Esophagus muscularis mucosa (tissue), 3 donors: ENCODE measurements at regions not wholly inside any gene's neighbourhood (a gene's known extent, or its start where the extent isn't known, plus 50 kb on each side); places are given as distances from the start of the nearest gene placed in this dataset.

Experiments
- POLR2A ChIP-seq: fragments of 450-650 bp; IDR thresholded peaks from one replicate; pipeline ENCODE4 v1.6.1; 2017; ENCODE audit warnings: antibody characterized with exemption, moderate library complexity, mild to moderate bottlenecking, low read depth
- POLR2AphosphoS5 ChIP-seq, 2 donors: sonication (generic); formaldehyde crosslinking; IDR thresholded peaks; one replicate each; pipeline ENCODE4 v1.6.1; 2017; ENCODE audit warnings: antibody characterized with exemption in 2 of 2
- TF ChIP-seq, protein P1 (sequence below), 3 experiments: fragments of 200-600 bp in 2 of 3; fragments of 450-650 bp in 1 of 3; sonication (generic) in 2 of 3; IDR thresholded peaks; one replicate each; pipeline ENCODE4 v1.5.1; 2017 to 2019; ENCODE audit warnings: antibody characterized with exemption in 3 of 3, mild to moderate bottlenecking in 2 of 3, moderate library complexity in 1 of 3

DNA sequence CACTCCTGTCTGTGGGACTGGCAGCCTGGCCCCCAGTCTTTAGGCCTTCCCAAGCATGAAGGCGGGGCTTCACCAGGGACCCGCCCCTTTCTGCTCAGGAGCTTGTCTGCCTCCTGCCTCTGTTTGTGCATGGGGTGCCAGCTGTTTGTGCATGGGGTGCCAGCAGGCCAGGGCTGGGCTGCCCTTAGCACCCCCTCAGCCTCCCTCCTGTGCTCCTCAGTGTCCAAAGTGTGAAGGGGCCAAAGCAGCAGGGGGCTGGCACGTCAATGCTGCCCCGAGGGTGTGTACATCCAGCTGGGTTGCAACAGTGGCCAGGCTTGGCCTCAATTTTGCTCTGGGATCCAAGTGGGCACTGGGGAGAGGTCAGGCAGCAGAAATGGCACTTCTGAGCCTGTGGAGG is 298.0 kb upstream of the GALNT5 start:
- TF ChIP-seq, protein P1, sequence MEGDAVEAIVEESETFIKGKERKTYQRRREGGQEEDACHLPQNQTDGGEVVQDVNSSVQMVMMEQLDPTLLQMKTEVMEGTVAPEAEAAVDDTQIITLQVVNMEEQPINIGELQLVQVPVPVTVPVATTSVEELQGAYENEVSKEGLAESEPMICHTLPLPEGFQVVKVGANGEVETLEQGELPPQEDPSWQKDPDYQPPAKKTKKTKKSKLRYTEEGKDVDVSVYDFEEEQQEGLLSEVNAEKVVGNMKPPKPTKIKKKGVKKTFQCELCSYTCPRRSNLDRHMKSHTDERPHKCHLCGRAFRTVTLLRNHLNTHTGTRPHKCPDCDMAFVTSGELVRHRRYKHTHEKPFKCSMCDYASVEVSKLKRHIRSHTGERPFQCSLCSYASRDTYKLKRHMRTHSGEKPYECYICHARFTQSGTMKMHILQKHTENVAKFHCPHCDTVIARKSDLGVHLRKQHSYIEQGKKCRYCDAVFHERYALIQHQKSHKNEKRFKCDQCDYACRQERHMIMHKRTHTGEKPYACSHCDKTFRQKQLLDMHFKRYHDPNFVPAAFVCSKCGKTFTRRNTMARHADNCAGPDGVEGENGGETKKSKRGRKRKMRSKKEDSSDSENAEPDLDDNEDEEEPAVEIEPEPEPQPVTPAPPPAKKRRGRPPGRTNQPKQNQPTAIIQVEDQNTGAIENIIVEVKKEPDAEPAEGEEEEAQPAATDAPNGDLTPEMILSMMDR (IDR thresholded peaks at IDR 0.05) = no peak
- no peak for TF ChIP-seq POLR2A
- no peak for TF ChIP-seq POLR2AphosphoS5 (IDR thresholded peaks at IDR 0.05)
